ENCODE measurements at regions not wholly inside any gene's neighbourhood (a gene's known extent, or its start where the extent isn't known, plus 50 kb on each side); places are given as distances from the start of the nearest gene placed in this dataset.

- no peaks in the 10 kb centered on the region for H3K9me3 ChIP-seq
- no TSS peak for BruUV-seq (replicated peaks)
- TF ChIP-seq CTCF (IDR thresholded peaks at IDR 0.05; ENCODE audit: insufficient read depth in 1 of 2, low read depth in 1 of 2, low read length in 1 of 2, severe bottlenecking in 1 of 2, unreplicated experiment in 1 of 2), result no peak
- no peaks in the 10 kb centered on the region for H3K36me3 Mint-ChIP-seq (ENCODE audit: insufficient read depth, unreplicated experiment)
- H3K27me3 ChIP-seq (replicated peaks; ENCODE audit: control insufficient read depth, insufficient read depth, low read length), result no peaks in the 10 kb centered on the region
- no peak overlapping the region for H3K4me3 Mint-ChIP-seq (ENCODE audit: unreplicated experiment)
- no peak overlapping the region for H3K27ac Mint-ChIP-seq (ENCODE audit: unreplicated experiment)
- no peaks in the 10 kb centered on the region for H3K36me3 ChIP-seq (ENCODE audit: control insufficient read depth, insufficient read depth, low read length)
- H3K9me3 Mint-ChIP-seq (ENCODE audit: unreplicated experiment), result no peaks in the 10 kb centered on the region
- CTCF ChIA-PET, result interaction anchor here (0.7 kb wide), 1 partner anchor 73 kb away, joined by 9 read pairs; no protein-coding TSS in a partner anchor
- no peak for DNase-seq
- H3K4me1 ChIP-seq, result no peaks in the 10 kb centered on the region
- POLR2A ChIA-PET, result interaction anchor here (0.5 kb wide), 1 partner anchor 75 kb away, joined by 3 read pairs; no protein-coding TSS in a partner anchor
- H3K4me1 Mint-ChIP-seq (ENCODE audit: low read depth, unreplicated experiment), result no peaks in the 10 kb centered on the region
- peaks cover 4% of the 10 kb centered on the region for H3K27me3 Mint-ChIP-seq (ENCODE audit: insufficient read depth, unreplicated experiment)
- intact Hi-C loops (cut with micrococcal nuclease; ENCODE audit: unreplicated experiment), result no loop called here
- no peak overlapping the region for H3K4me3 ChIP-seq (ENCODE audit: low read depth, low read length)
Observed at GRCh38 chr10:8499752-8500390, 445.4 kb downstream of the GATA3 start.

- Mint-ChIP-seq H3K36me3 (ENCODE audit: insufficient read depth, unreplicated experiment) (no peaks in the 10 kb centered on the region), H3K9me3 (ENCODE audit: unreplicated experiment) (no peaks in the 10 kb centered on the region), H3K4me3 (ENCODE audit: unreplicated experiment) (no peak overlapping the region), H3K27me3 (ENCODE audit: insufficient read depth, unreplicated experiment) (peaks cover 4% of the 10 kb centered on the region), H3K4me1 (ENCODE audit: low read depth, unreplicated experiment) (no peaks in the 10 kb centered on the region), H3K27ac (ENCODE audit: unreplicated experiment) (no peak overlapping the region)
- intact Hi-C loops (cut with micrococcal nuclease; ENCODE audit: unreplicated experiment), result no loop called here
- H3K9me3 ChIP-seq, result no peaks in the 10 kb centered on the region
- BruUV-seq (replicated peaks), result no TSS peak
- no peaks in the 10 kb centered on the region for H3K36me3 ChIP-seq (ENCODE audit: control insufficient read depth, insufficient read depth, low read length)
- H3K4me1 ChIP-seq, result no peaks in the 10 kb centered on the region
- H3K27me3 ChIP-seq (replicated peaks; ENCODE audit: control insufficient read depth, insufficient read depth, low read length), result no peaks in the 10 kb centered on the region
- no peak for DNase-seq
- no peak overlapping the region for H3K4me3 ChIP-seq (ENCODE audit: low read depth, low read length)
- ChIA-PET POLR2A (no interaction called here), CTCF (no interaction called here)
- TF ChIP-seq CTCF (IDR thresholded peaks at IDR 0.05; ENCODE audit: insufficient read depth in 1 of 2, low read depth in 1 of 2, low read length in 1 of 2, severe bottlenecking in 1 of 2, unreplicated experiment in 1 of 2), result no peak
Observed at GRCh38 chr10:8502573-8502972, 448.1 kb downstream of the GATA3 start.

- DNase-seq, result no peak
- TF ChIP-seq CTCF (IDR thresholded peaks at IDR 0.05; ENCODE audit: insufficient read depth in 1 of 2, low read depth in 1 of 2, low read length in 1 of 2, severe bottlenecking in 1 of 2, unreplicated experiment in 1 of 2), result no peak
- Mint-ChIP-seq H3K27me3 (ENCODE audit: insufficient read depth, unreplicated experiment) (peaks cover 4% of the 10 kb centered on the region), H3K9me3 (ENCODE audit: unreplicated experiment) (no peaks in the 10 kb centered on the region), H3K36me3 (ENCODE audit: insufficient read depth, unreplicated experiment) (no peaks in the 10 kb centered on the region), H3K4me3 (ENCODE audit: unreplicated experiment) (no peak overlapping the region), H3K27ac (ENCODE audit: unreplicated experiment) (no peak overlapping the region), H3K4me1 (ENCODE audit: low read depth, unreplicated experiment) (peaks cover 7% of the 10 kb centered on the region)
- peaks cover 4% of the 10 kb centered on the region for H3K4me1 ChIP-seq
- no peaks in the 10 kb centered on the region for H3K27me3 ChIP-seq (replicated peaks; ENCODE audit: control insufficient read depth, insufficient read depth, low read length)
- H3K9me3 ChIP-seq, result no peaks in the 10 kb centered on the region
- BruUV-seq (replicated peaks), result no TSS peak
- ChIA-PET POLR2A (no interaction called here), CTCF (no interaction called here)
- H3K4me3 ChIP-seq (ENCODE audit: low read depth, low read length), result no peak overlapping the region
- intact Hi-C loops (cut with micrococcal nuclease; ENCODE audit: unreplicated experiment), result no loop called here
- no peaks in the 10 kb centered on the region for H3K36me3 ChIP-seq (ENCODE audit: control insufficient read depth, insufficient read depth, low read length)
Observed at GRCh38 chr10:8504499-8504898, 450.0 kb downstream of the GATA3 start.
